BJ (cell line): ENCODE measurements at regions not wholly inside any gene's neighbourhood (a gene's known extent, or its start where the extent isn't known, plus 50 kb on each side); places are given as distances from the start of the nearest gene placed in this dataset.
"Not testable (repeated sequence)": the region's sequence is repeated elsewhere in the genome, so short reads cannot be mapped to it uniquely, and the experiment has no call there.

Experiments
- CTCF ChIA-PET: fragments of 350-600 bp; formaldehyde crosslinking; extraction: SDS; loops from one replicate; lab custom pipeline; 2021; ENCODE audit warnings: antibody characterized with exemption, inconsistent platforms; lab: Yijun Ruan, JAX
- POLR2A ChIA-PET: fragments of 300-600 bp; sonication (Branson Sonifier 250); formaldehyde crosslinking; extraction: SDS; loops from one replicate; lab custom pipeline; 2021; ENCODE audit warnings: antibody characterized with exemption; lab: Charles Lee
- DNase-seq: peaks from one replicate; pipeline ENCODE4 v3.0.0-alpha.2; 2011; ENCODE audit warnings: low read depth
- H3K27me3 ChIP-seq: 2 replicates; pipeline ENCODE4 v1.6.0; 2011; ENCODE audit warnings: low read length; ENCODE audit not compliant: control insufficient read depth, insufficient read depth
- H3K36me3 ChIP-seq: 2 replicates; pipeline ENCODE4 v1.5.1; 2011; ENCODE audit warnings: low read length; ENCODE audit not compliant: control insufficient read depth, insufficient read depth
- H3K4me3 ChIP-seq: 2 replicates; pipeline ENCODE4 v1.5.1; 2011; ENCODE audit warnings: low read depth, mild to moderate bottlenecking, control low read depth, low read length
- TF ChIP-seq, protein P1 (sequence below): IDR thresholded peaks from 2 replicates; pipeline ENCODE4 v1.5.1; 2011; ENCODE audit warnings: low read depth, mild to moderate bottlenecking, control low read depth, inconsistent platforms, low read length, moderate library complexity; ENCODE audit not compliant: insufficient read depth

DNA sequence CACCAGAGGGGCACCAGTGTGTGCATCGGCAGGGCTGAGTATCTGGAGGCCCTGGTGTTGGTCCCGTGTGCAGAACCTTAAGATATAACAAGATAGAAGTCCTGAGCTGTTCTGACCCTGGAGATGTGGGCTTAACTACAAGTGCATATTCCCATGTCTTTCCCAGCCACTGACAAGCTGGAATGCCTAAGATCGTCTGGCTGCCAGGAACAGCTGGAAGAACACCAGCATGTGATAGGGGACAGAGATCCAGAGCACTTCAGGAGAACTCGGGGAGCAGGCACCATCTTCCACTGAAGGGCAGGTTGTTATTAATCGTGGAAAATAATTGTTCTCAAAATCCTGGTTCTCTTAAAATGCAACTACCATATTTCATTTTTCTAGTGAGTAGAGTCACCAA is 419.9 kb upstream of the RUNX1 start:
- CTCF ChIA-PET, result interaction anchor here (0.6 to 1.4 kb wide), 3 partner anchors 9 to 670 kb away, joined by 3 to 4 read pairs (median 3); no protein-coding TSS in a partner anchor
- POLR2A ChIA-PET, result interaction anchor here (0.6 kb wide), 1 partner anchor 331 kb away, joined by 5 read pairs; no protein-coding TSS in a partner anchor
- no peak for DNase-seq
- H3K36me3 ChIP-seq, result no peaks in the 10 kb centered on the region
- TF ChIP-seq, protein P1, sequence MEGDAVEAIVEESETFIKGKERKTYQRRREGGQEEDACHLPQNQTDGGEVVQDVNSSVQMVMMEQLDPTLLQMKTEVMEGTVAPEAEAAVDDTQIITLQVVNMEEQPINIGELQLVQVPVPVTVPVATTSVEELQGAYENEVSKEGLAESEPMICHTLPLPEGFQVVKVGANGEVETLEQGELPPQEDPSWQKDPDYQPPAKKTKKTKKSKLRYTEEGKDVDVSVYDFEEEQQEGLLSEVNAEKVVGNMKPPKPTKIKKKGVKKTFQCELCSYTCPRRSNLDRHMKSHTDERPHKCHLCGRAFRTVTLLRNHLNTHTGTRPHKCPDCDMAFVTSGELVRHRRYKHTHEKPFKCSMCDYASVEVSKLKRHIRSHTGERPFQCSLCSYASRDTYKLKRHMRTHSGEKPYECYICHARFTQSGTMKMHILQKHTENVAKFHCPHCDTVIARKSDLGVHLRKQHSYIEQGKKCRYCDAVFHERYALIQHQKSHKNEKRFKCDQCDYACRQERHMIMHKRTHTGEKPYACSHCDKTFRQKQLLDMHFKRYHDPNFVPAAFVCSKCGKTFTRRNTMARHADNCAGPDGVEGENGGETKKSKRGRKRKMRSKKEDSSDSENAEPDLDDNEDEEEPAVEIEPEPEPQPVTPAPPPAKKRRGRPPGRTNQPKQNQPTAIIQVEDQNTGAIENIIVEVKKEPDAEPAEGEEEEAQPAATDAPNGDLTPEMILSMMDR, result no peak
- H3K27me3 ChIP-seq, result no peaks in the 10 kb centered on the region
- no peak overlapping the region for H3K4me3 ChIP-seq

DNA sequence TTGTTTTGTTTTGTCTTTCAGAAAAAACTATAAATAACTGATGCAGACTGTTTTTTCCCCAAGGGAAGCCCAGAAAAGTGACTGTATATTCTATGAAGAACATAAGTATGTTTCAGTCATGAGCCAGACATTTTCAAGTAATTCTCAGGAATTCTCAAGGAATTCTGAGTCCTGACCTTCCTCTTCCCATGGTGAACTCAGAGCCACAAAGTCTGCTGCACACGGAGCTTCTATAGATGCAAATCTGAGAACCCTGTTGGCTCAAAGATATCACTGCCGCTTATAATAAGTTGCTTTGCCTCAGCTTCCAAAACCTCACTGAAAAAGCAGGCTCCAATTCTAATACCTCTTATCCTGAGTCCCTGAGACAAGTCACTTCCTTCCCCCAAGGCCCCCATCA is 418.5 kb upstream of the RUNX1 start:
- no peaks in the 10 kb centered on the region for H3K27me3 ChIP-seq
- DNase-seq, result peak; percentile 42
- no peaks in the 10 kb centered on the region for H3K36me3 ChIP-seq
- ChIA-PET CTCF (interaction anchor here (0.7 kb wide), 2 partner anchors 48 to 573 kb away, joined by 3 read pairs; no protein-coding TSS in a partner anchor), POLR2A (no interaction called here)
- TF ChIP-seq, protein P1, result no peak
- H3K4me3 ChIP-seq, result no peak overlapping the region

DNA sequence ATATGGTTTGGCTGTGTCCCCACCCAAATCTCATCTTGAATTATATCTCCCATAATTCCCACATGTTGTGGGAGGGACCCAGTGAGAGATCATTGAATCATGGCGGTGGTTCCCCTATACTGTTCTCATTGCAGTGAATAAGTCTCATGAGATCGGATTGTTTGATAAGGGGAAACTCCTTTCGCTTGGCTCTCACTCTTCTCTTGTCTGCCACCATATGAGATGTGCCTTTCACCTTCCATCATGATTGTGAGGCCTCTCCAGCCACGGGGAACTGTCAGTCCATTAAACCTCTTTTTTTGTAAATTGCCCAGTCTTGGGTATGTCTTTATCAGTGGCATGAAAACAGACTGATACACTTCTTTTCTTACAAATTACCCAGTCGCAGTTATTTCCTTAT is 417.6 kb upstream of the RUNX1 start:
- H3K4me3 ChIP-seq, H3K27me3 ChIP-seq, POLR2A ChIA-PET, CTCF ChIA-PET, DNase-seq, H3K36me3 ChIP-seq: not testable (repeated sequence)

DNA sequence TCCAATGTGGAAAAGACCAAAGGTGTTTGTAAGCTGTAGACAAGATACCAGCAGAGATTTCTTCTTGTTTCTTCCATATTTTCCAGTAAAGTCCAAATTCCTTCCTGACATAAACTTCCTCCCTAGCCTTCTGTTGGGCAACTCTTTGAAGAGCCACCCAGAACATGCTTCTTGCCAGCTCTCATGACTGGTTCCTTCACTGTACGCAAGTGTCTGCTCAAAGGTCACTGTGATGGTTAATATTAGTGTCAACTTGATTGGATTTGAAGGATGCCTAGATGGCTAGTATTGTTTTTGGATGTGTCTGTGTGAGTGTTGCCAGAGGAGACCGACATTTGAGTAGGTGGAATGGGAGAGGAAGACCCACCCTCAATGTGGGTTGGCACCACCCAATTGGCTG is 416.6 kb upstream of the RUNX1 start:
- ChIA-PET POLR2A (no interaction called here), CTCF (no interaction called here)
- no peak for DNase-seq

DNA sequence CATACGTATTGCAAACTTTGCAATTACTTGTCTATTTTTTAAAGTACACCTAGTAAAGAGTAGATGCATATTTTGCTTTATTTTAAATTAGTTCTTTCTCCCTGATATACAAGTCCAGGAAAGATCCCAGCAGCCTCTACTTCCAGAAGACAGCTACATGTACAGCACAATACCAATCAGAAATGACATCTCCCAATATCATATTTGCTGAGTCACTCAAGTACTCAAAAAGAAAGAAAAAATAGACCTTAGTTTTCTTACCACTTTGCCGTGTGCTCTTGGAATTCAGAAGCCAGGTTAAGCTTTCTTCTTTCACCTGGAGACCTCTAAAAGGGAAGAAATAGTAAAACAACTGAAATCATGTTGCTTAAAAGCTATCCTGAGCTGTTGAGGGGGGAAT is 412.6 kb upstream of the RUNX1 start:
- H3K27me3 ChIP-seq, result no peaks in the 10 kb centered on the region
- H3K36me3 ChIP-seq, result no peaks in the 10 kb centered on the region
- no peak for DNase-seq
- POLR2A ChIA-PET, result no interaction called here
- TF ChIP-seq, protein P1, result no peak
- CTCF ChIA-PET, result interaction anchor here (1.2 kb wide), 2 partner anchors 12 to 145 kb away, joined by 3 read pairs; no protein-coding TSS in a partner anchor
- no peak overlapping the region for H3K4me3 ChIP-seq

More for the DNA sequence above, 416.6 kb upstream of the RUNX1 start:
- no peak overlapping the region for H3K4me3 ChIP-seq
- H3K27me3 ChIP-seq, result no peaks in the 10 kb centered on the region
- H3K36me3 ChIP-seq, result no peaks in the 10 kb centered on the region
- TF ChIP-seq, protein P1, result no peak

DNA sequence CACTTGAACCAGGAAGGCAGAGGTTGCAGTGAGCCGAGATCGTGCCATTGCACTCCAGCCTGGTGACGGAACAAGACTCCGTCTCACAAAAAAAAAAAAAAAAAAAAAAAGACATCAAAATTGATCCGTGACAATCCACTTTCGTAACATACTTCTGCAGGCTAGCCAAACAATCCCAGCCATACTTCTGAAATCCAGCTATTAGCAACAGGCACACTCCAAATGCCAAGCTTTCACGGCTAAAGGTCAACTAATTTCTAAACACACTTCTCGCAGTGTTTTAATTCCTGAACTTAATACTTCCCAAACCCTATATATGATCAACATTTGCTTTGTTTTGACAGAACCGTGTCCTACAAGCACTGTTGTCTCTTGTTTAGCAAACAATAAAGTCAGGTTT is 411.3 kb upstream of the RUNX1 start:
- ChIA-PET CTCF (interaction anchor here (1.3 kb wide), 1 partner anchor 8 kb away, joined by 3 read pairs; no protein-coding TSS in a partner anchor), POLR2A (no interaction called here)
- Histone ChIP-seq H3K27me3 (no peaks in the 10 kb centered on the region), H3K36me3 (no peaks in the 10 kb centered on the region), H3K4me3 (no peak overlapping the region)
- TF ChIP-seq, protein P1, result no peak
- DNase-seq, result no peak
